WERI-Rb-1 (cell line): ENCODE measurements at regions not wholly inside any gene's neighbourhood (a gene's known extent, or its start where the extent isn't known, plus 50 kb on each side); places are given as distances from the start of the nearest gene placed in this dataset.

ENCODE experiments used
- DNase-seq: peaks from one replicate; pipeline ENCODE4 v3.0.0-alpha.2; 2020
- H3K27ac ChIP-seq: fragments of 250-450 bp; sonication (Bioruptor Pico); 2 replicates; pipeline ENCODE4 v1.5.1; 2020; ENCODE audit warnings: mild to moderate bottlenecking, moderate library complexity
- H3K27me3 ChIP-seq: fragments of 250-450 bp; sonication (Bioruptor Pico); 2 replicates; pipeline ENCODE4 v1.5.1; 2021; ENCODE audit warnings: mild to moderate bottlenecking, low read depth, moderate library complexity; ENCODE audit not compliant: insufficient read depth, severe bottlenecking
- H3K36me3 ChIP-seq: fragments of 250-450 bp; sonication (Bioruptor Pico); 2 replicates; pipeline ENCODE4 v1.5.1; 2020; ENCODE audit warnings: mild to moderate bottlenecking, moderate library complexity
- H3K4me3 ChIP-seq: 2 replicates; pipeline ENCODE4 v1.5.1; 2011; ENCODE audit warnings: low read depth, mild to moderate bottlenecking, control low read depth, low read length
- H3K9me3 ChIP-seq: fragments of 250-450 bp; sonication (Bioruptor Pico); 2 replicates; pipeline ENCODE4 v1.5.1; 2021; ENCODE audit warnings: mild to moderate bottlenecking, moderate library complexity; ENCODE audit not compliant: severe bottlenecking
- CTCF ChIP-seq: IDR thresholded peaks from 2 replicates; pipeline ENCODE4 v1.5.1; 2011; ENCODE audit warnings: low read depth, mild to moderate bottlenecking, control low read depth, inconsistent platforms, low read length

- H3K27ac ChIP-seq: no peak overlapping the region
- H3K4me3 ChIP-seq: no peak overlapping the region
- no peaks in the 10 kb centered on the region for H3K36me3 ChIP-seq
These were observed 422.0 kb downstream of the HINT1 start for GRCh38 chr5:130743092-130743491.

GRCh38 chr5:130740047-130740569 is 424.9 kb downstream of the HINT1 start:
- H3K36me3 ChIP-seq: no peaks in the 10 kb centered on the region
- TF ChIP-seq CTCF: no peak
- no peak overlapping the region for H3K4me3 ChIP-seq
- no peaks in the 10 kb centered on the region for H3K9me3 ChIP-seq
- no peaks in the 10 kb centered on the region for H3K27me3 ChIP-seq
- H3K27ac ChIP-seq: no peak overlapping the region
- no peak for DNase-seq

More at GRCh38 chr5:130743092-130743491, 422.0 kb downstream of the HINT1 start:
- no peaks in the 10 kb centered on the region for H3K27me3 ChIP-seq
- no peak for TF ChIP-seq CTCF
- no peak for DNase-seq
- H3K9me3 ChIP-seq: peaks cover 4% of the 10 kb centered on the region

- H3K27me3 ChIP-seq: no peaks in the 10 kb centered on the region
- H3K27ac ChIP-seq: no peak overlapping the region
- H3K9me3 ChIP-seq: peaks cover 2% of the 10 kb centered on the region
- no peak for DNase-seq
- no peak overlapping the region for H3K4me3 ChIP-seq
- H3K36me3 ChIP-seq: no peaks in the 10 kb centered on the region
- no peak for TF ChIP-seq CTCF
These were observed 433.2 kb downstream of the HINT1 start for GRCh38 chr5:130731839-130732238.

- DNase-seq: no peak
- Histone ChIP-seq H3K27me3 (no peaks in the 10 kb centered on the region), H3K36me3 (no peaks in the 10 kb centered on the region), H3K4me3 (no peak overlapping the region), H3K9me3 (peaks cover 2% of the 10 kb centered on the region), H3K27ac (no peak overlapping the region)
- no peak for TF ChIP-seq CTCF
These were observed 435.5 kb downstream of the HINT1 start for GRCh38 chr5:130729541-130729940.

- Histone ChIP-seq H3K4me3 (no peak overlapping the region), H3K36me3 (no peaks in the 10 kb centered on the region), H3K9me3 (peaks cover 2% of the 10 kb centered on the region), H3K27me3 (no peaks in the 10 kb centered on the region), H3K27ac (no peak overlapping the region)
- no peak for DNase-seq
- no peak for TF ChIP-seq CTCF
These were observed 437.2 kb downstream of the HINT1 start for GRCh38 chr5:130727830-130728229.

- Histone ChIP-seq H3K9me3 (no peaks in the 10 kb centered on the region), H3K27me3 (no peaks in the 10 kb centered on the region), H3K27ac (no peak overlapping the region), H3K36me3 (no peaks in the 10 kb centered on the region), H3K4me3 (no peak overlapping the region)
- no peak for TF ChIP-seq CTCF
- no peak for DNase-seq
These were observed 440.4 kb downstream of the HINT1 start for GRCh38 chr5:130724658-130725057.
